HK-2 (cell line): ENCODE measurements at regions not wholly inside any gene's neighbourhood (a gene's known extent, or its start where the extent isn't known, plus 50 kb on each side); places are given as distances from the start of the nearest gene placed in this dataset.
A peak's percentile ranks its signal among the peaks of the same experiment; 100 is the strongest.
"Not testable (repeated sequence)": the region's sequence is repeated elsewhere in the genome, so short reads cannot be mapped to it uniquely, and the experiment has no call there.

ENCODE experiments used
- DNase-seq: peaks from one replicate; pipeline ENCODE4 v3.0.0-alpha.2; 2018; ENCODE audit not compliant: unreplicated experiment

GRCh38 chrX:65883556-65883955, 156.3 kb downstream of the VSIG4 start:
- no peak for DNase-seq

- DNase-seq, result no peak
These were observed 159.7 kb downstream of the VSIG4 start for GRCh38 chrX:65879977-65880799.

GRCh38 chrX:65878456-65878855, 161.4 kb downstream of the VSIG4 start:
- no peak for DNase-seq

- DNase-seq, result no peak
These were observed 161.9 kb downstream of the VSIG4 start for GRCh38 chrX:65877953-65878352.

GRCh38 chrX:65875614-65876013, 164.3 kb downstream of the VSIG4 start:
- DNase-seq, result not testable (repeated sequence)

GRCh38 chrX:65874765-65875164, 165.1 kb downstream of the VSIG4 start:
- DNase-seq, result no peak

GRCh38 chrX:65874110-65874509, 165.8 kb downstream of the VSIG4 start:
- DNase-seq, result no peak

- no peak for DNase-seq
These were observed 166.5 kb downstream of the VSIG4 start for GRCh38 chrX:65873385-65873784.

- peak; percentile 3 for DNase-seq
These were observed 168.1 kb downstream of the VSIG4 start for GRCh38 chrX:65871671-65872311.

GRCh38 chrX:65870544-65870943, 169.3 kb downstream of the VSIG4 start:
- not testable (repeated sequence) for DNase-seq

GRCh38 chrX:65866773-65867172, 173.1 kb downstream of the VSIG4 start:
- no peak for DNase-seq

- DNase-seq, result no peak
These were observed 173.7 kb downstream of the VSIG4 start for GRCh38 chrX:65866146-65866545.

GRCh38 chrX:65862638-65863037, 177.2 kb downstream of the VSIG4 start:
- DNase-seq, result no peak

GRCh38 chrX:65859299-65859698, 180.6 kb downstream of the VSIG4 start:
- no peak for DNase-seq

GRCh38 chrX:65854437-65854836, 185.4 kb downstream of the VSIG4 start:
- not testable (repeated sequence) for DNase-seq

- not testable (repeated sequence) for DNase-seq
These were observed 183.9 kb downstream of the MSN start for GRCh38 chrX:65851306-65851705.

GRCh38 chrX:65850821-65851220, 183.4 kb downstream of the MSN start:
- DNase-seq, result not testable (repeated sequence)

- DNase-seq, result no peak
These were observed 179.5 kb downstream of the MSN start for GRCh38 chrX:65846974-65847373.

GRCh38 chrX:65841263-65841662, 173.8 kb downstream of the MSN start:
- DNase-seq, result no peak

- no peak for DNase-seq
These were observed 171.2 kb downstream of the MSN start for GRCh38 chrX:65838674-65839073.

- no peak for DNase-seq
These were observed 170.6 kb downstream of the MSN start for GRCh38 chrX:65837875-65838549.

GRCh38 chrX:65831268-65831667, 163.8 kb downstream of the MSN start:
- no peak for DNase-seq

GRCh38 chrX:65828599-65828998, 161.1 kb downstream of the MSN start:
- no peak for DNase-seq
